NCI-H345 treated with DMSO at 0.1 percent for 48 hours (cell line): ENCODE measurements at regions not wholly inside any gene's neighbourhood (a gene's known extent, or its start where the extent isn't known, plus 50 kb on each side); places are given as distances from the start of the nearest gene placed in this dataset.

ENCODE experiments used
- DNase-seq: peaks from one replicate; lab custom pipeline; 2025; ENCODE audit not compliant: unreplicated experiment; lab: John Stamatoyannopoulos, UW

DNA sequence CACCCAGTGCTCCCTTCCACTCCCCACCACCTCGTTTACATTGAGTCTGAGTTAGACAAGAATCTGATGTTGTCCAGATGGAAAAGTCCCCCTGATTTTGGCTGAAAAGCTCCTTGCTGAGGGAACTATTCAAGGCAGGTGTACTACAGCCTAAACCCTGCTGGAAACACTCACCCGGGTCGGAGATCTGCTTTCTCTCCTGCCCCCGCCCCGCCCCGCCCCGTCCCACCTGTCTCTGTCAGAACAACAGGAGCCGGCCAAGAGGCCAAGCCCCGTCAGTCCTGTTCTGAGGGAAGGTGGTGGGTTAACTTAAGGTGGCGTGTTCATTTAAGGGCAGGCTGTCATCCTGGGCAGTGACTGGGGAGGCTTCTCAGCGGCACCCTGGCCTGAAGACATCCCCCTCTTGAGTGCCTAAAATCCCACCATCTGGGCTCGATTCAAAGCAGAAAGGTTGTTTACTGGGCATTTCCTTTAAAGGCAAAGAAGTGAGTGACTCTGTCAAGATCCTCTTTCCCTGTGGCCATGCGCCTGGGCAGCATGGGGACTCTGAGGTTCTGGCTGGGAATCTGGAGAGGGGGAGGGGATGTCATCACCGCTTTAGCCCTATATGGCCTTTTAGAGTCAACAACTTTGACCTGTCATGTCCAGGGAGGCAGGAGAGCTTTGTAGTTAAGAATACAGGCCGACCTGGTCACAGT is 71.1 kb upstream of the NEURL1B start:
- no peak for DNase-seq

DNA sequence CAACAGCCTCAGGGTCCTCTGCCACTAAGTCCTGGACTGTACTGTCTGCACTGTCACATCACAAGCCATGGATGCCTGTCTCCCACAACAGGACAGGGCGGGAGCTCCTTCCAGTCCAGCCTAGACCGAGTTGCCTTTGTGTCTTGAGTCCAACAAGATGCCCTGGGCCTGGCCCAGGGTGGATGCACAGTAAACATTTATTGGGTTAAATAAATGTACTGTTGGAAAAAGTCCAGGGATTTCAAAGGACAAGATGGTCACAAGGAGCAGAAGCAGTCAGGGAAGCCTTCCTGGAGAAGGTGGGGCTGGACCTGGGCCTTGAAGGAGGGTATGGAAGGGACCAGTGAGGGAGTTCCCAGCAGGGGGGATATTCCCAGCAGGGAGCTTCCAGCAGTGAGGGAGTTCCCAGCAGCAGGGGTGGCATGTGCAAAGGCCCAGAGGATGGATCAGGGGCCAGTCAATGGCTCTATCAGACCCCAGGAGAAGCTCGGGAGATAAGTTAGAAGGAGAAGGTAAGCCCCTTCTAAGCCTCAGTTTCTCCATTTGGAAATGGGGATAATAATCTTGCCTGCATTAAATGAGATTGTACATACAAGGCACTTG is 72.7 kb upstream of the NEURL1B start:
- DNase-seq = no peak

DNA sequence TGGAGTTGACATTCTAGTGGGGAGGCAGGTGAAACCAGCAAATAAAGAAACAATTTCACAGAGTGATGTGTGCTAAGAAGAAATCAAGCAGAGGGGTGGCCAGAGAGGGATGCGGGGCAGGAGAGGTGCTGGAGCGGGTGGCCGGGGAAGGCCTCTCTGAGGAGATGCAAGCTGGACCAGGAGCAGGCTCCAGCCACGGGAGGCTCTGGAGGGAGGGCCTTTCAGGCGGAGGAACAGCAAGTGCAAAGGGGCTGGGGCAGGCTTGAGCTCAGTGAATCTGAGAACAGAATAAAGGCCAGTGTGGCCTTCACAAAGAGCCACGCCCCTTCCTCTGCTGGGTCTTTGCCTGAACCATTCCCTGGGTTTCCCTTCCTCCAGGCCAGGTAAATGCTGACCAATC is 73.2 kb upstream of the NEURL1B start:
- no peak for DNase-seq

DNA sequence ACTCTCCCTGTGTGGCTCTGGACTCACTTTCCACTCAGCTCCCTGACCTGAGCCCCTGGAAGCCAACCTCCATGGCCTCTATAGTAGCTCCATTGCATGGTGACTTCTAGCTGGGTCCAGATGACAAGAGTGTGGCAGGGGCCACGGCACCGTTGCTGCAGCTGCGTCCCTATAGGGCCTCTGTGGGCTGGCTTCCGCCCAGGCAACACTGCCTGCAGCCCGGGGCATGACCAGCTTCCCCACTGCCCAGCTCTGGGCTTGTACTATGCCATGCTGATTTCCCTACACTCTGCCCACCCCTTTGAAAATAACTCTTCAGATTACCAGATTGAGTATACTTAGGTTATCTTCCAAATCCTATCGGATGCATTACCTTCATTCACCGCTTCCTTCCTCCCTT is 73.8 kb upstream of the NEURL1B start:
- DNase-seq = no peak

DNA sequence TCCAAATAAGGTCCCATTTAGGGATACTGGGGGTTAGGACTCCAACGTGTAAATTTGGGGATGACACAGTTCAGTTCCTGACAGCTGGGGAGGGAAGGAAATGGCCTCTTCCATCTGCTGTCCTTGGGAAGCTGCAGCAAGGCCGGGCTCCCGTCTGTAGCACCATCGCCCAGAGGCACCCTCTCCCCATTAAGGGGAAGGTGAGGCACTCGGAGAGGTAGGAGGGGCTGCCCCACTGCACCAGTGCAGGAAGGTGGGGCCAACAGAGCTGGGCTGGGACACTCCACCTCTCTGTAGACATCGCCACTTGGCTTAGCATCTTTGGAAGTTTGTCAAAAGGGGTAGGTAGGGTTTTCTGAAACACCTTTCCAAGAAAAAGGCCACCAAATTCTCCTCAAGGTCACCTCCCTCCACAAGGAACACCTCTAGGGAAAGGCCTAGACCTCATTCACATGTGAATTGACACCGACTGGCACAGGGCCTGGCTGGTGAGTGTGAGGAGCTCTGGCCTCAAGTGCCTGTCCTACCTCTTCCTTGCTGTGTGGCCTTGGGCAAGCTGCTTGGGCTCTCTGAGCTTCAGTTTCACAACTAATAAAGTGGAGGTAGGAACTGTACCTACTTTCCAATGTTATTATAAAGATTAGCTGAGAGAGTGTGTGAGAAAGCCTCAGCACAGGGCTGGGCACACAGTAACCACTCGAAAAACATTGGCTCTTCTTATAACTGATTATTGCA is 75.0 kb upstream of the NEURL1B start:
- no peak for DNase-seq

DNA sequence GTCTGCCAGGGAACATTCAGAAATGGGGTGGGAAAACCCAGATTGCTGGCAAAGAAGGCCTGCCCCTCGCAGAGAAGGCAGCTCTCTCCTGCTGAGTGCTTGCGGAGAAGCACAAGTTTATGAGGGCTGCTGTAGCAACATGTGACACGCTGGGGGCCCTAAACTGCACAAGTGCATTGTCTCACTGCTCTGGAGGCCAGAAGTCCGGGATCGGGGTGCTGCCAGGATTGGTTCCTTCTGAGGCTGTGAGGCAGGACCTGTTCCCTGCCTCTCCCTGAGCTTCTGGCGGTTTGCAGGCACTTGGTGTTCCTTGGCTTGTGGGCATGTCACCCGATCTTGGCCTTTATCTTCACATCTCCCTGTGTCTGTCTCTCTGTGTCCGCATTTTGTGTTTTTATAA is 75.6 kb upstream of the NEURL1B start:
- DNase-seq = no peak

DNA sequence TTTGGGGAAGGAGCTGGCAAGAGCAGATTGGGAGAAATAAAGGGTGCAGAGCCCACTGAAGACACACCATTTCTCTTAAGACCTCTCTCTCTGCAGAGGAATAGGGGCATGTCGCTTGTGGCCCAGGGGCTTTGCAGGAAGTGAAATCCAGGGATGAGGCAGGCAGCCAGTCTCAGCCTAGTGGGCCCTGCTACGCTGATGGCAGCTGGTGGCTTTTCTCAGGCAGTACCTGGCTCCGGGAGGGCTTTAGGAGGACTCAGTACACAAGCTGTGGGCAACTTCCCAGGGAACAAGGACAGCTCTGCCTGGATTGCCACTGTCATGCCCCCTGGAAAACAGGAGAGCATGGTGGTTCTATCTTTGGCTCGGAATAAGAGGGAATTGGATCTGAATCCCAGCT is 76.2 kb upstream of the NEURL1B start:
- DNase-seq = no peak

DNA sequence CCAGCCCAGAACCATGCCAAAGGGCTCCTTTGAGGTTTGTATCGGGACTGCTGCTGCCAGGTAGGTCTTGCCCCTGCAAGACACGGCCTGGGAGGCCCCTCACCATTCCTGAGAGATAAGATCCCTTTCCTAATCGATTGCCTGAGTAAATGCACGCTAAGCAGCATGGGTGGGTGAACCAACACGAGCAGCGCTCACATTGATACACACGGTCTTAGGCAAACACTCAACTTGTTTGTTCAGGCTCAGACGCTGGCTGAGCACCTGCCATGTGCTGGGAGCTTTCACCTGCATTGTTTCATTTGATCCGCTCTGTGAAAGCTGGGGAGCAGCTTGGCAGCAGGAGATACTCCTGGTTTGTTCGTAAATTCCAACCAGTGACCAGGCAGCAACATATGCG is 76.9 kb upstream of the NEURL1B start:
- peak; percentile 98 for DNase-seq

DNA sequence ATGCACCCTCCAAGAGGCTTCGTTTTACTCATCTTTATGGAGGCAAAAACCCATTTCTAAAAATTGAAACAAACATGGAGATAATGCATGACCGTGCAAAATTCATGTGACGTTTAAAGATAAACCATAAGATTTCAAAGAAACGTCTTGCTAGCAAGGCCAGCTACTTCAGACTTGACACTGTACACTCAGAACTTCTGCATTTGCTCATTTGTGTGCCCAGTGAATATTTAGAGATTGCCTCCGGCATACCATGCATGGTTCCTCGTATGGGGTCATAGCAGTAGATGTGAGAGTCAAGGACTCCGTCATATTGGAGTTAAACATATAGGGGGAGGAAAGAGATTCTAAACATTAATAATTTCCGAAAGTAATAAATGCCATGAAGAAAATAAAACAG is 78.6 kb upstream of the NEURL1B start:
- no peak for DNase-seq

DNA sequence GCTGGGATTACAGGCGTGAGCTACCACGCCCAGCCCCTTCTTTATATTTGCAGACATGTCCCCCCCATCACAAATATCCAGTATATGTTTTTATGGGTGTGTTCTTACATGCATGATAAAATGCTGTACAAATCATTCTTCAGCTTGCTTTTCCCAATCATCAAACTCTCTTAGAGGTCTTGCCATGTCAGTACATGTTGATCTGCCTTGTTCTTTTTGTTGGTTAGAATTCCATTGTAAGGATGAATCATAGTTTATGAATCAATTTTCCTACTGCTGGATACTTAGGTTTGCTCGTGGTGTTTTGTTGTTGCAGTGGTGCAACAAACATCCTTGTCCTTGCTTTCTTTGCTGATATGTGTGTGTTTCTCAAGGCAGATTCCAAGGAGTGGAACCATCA is 79.9 kb upstream of the NEURL1B start:
- no peak for DNase-seq

DNA sequence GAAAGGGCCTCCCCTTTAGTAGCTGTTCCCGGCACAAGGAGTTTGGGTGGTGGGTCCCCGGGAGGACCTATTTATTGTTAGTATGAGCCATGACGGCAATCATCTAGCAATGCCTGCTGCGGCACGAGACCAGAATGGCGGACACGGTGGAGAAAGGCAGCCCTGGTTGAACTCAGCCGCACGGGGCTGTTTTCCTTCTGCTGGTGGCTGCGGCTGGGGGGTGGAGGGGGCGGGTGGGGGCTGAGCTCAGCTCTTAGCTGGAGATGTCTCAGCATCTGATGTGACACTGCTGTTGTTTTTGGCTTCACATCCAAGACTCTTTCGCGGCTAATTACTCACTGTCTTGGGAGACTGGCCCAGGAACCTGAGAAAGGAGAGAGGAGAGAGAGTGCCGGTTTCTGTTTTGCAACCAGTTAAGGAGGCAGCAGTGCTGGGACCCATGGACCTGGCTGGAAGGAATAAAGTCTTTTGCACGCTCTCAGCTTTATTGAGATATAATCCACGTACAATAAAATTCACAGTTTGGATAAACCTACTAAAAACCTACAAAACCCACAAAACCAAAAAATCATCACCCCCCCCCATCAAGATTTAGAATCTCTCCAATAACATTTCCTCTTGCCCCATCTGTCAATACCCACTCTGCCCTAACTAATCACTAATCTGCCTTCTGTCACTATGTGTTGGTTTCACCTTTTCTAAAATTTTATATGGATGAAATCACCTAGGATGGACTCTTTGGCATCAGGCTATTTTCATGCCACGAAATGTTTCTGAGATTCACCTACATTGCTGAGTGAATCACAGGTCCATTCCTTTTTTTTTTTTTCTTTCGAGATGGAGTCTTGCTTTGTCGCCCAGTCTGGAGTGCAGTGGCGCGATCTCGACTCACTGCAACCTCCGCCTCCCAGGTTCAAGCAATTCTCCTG is 81.8 kb upstream of the NEURL1B start:
- DNase-seq = no peak

DNA sequence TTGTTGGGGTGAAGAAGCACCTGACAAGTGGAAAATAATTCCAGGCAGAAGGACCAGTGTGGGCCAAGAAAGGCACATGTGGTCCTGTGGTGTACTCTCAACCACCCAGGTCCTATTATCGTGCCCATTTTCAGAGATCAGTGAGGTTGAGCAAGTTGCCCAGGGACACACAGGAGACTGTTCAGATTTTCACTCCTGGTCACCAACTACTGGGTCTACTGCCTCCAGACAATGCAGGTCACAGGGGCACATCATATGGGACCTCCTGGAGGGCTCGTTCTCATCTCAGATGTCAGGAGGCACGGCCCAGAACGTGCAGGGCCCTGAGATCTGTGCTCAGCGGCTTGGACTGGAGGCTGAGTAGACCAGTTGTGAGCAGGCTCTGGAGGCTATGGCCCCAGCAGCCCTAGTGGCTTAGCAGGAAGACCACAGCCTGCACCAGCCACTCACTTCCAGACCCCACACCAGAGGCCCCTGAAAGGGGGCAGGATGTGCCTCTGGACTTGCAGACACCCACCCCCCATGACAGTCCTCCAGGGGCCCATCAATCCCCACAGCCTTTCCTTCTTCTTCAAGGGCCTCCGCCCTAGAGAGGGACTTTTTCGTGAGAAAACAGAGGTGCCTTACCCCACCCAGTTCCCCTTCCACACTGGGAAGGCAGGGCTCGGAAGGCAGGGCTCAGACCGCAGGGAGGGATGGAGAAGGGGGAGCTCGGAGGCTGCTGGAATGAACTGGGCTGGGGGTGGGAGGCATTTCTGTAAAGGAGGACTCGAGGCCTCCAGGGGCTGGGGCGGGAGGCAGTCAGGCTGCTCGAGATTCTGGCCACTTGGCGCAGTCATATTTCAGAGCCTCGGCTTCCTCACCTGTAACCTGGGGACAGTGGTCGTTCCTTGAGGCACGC is 82.7 kb upstream of the NEURL1B start:
- no peak for DNase-seq

DNA sequence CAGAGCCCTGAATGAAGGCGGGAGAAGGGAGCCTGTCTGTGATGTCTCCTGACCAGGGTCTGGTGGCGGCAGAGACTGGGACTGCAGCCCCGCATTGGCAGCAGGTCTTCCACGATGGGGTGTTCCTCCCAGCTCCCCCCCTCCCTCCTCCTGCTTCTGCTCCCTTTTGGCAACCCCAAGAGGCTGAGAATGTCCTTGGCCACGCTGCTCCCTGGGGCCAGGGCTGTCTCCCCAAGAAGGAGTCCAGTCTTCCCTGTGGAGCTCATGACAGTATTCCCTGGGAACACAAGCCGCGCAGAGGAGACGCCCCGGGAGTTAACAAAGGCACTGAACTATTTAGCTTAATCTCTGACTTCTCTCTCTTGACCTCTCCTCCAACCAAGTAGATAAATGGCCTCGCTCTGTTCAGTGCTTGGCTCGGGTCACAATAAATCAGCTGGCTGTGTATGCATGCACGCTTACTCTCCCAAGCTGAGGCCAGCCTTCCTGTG is 84.0 kb upstream of the NEURL1B start:
- DNase-seq = no peak

DNA sequence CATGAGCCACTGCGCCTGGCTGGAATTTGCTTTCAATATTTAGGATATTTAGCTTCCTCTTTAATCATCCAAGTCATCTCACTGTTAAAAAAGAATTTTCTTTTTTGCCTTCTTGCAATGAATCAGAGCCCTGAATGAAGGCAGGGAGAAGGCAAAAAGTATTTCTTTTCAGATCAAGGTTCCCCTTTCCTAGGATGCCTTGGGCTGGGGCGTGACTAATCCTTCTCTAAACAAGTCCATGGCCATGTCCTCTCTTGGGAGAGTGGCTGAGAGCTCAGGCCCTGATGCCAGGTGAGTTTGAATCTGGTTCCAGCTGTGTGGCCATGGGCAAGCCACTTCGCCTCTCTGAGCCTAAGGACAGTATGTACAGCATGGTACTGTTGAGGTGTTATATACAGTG is 84.8 kb upstream of the NEURL1B start:
- no peak for DNase-seq

DNA sequence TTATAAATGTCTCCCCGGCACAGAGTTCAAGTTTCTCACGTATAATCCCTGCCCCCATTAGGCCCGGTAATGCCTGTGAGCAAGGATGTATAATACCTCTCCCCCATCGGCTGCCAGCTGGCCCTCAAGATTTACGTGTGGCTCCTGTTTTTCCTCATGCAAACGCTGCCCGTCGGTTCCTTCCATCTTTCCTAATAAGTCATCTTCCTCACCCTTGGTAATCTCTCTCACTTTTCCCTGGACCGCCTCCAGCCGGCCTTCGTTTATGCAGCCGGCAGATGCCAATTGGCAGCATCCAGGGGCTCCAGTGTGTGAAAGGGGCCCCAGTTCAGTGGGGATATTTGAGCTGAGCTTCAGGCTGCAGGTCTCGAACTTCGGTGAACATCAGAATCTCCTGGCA is 86.5 kb upstream of the NEURL1B start:
- no peak for DNase-seq

DNA sequence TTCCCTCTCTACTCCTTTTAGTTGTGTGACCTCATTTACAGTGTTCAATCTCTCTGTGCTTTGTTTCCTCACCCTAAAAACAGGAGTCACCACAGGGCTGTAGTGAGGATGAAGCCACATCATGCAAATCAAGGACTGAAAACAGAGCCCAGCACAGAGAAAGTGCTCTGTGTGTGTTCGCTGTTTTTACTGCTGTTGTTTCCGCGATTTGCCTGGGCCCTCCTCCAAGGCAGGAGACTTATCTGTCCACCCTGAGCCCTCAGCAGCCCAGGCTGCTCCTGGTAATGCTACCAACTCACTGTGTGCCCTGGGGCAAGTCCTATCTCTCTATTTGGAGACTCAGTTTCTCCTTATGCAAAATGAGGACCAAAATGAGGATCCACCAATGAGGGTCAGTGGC is 87.2 kb upstream of the NEURL1B start:
- no peak for DNase-seq

DNA sequence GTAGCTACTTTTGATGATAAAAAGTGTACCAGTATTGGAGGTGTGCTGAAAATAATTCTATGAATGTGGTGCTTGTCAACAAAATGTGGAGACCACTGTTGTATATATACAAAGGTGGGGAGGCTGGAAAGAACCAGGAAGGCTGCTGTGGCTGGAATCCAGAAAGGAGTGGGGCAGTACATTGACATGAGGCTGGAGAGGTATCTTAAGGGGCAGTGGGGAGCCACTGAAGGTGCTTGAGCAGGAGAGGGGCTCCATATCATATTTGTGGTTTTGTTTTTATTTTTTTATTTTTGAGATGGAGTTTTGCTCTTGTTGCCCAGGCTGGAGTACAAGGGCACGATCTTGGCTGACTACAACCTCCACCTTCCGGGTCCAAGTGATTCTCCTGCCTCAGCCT is 87.9 kb upstream of the NEURL1B start:
- DNase-seq = no peak

DNA sequence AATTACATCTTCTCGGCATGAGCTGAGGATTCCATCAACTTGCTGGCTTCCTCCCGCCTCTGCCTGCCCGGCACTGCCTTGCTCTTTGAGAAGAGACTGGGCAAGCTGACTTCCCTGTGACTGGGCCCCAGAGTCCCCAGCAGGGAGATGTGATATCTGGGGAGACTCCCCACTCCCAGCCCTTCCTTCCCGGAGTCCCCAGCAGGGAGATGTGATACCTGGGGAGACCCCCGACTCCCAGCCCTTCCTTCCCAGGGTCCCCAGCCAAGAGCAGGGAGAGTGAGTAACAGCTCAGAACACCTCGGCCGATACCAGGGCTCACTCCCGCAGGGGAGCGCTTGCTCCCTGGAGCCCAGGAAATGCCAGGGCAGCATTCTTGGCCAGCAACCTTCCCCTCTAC is 90.1 kb upstream of the NEURL1B start:
- no peak for DNase-seq

DNA sequence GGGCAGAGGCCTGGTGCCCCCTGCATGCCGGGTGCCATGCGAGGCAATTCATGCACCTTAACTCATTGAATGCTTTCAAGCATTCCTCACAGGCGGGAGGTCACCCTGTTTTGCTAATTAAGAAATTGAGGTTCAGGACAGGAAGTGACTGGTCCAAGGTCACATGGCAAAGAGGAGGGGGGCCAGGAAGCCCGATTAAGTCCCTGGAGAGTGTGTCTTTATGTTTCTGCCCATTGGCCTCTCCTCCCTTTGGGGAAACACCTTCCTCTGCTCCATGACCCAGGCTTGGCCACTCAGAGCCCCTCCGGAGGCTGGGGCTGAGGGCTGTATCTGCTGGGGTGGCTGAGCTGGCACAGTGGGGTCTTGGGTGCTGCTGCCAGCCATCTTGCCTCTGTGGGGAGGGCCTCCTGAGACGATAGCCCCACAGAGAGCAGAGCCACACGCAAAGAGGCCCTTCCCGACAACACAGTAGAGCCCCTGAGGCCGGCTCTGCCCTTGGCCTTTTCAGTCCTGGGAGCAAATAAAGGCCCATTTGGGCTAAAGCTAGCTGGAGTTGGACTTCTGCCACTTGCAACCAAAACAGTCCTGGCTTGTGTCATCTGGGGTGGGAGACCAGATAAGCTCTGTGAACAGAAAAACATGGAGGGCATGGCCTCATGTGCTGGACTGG is 90.8 kb upstream of the NEURL1B start:
- DNase-seq = no peak

DNA sequence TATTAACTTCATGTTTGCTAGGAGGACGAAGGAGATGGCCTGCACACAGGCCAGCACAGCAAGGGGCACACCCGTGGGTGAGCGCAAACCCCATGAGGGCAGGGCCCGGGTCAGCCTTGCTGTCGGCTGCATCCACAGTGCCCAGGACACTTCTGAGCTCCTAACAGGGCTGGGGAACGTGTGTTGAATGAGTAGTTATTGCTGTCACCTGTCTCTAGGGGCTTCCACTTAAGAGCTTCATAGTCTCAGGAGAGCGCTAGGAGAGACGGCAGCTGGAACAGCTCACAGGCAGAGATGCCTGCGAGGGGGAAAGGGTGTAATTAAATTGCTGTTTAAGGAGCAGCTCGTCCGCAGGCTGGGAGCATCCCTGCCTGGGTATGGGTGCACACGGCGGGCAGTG is 91.4 kb upstream of the NEURL1B start:
- DNase-seq = peak; percentile 50
